ENCODE measurements at regions not wholly inside any gene's neighbourhood (a gene's known extent, or its start where the extent isn't known, plus 50 kb on each side); places are given as distances from the start of the nearest gene placed in this dataset.
"Not testable (repeated sequence)": the region's sequence is repeated elsewhere in the genome, so short reads cannot be mapped to it uniquely, and the experiment has no call there.

GRCh38 chr5:29252390-29252789 is 1941.1 kb upstream of the CDH6 start:
- no peak for DNase-seq (ENCODE audit: low read depth)

- no peak for DNase-seq (ENCODE audit: low read depth)
These were observed 1946.0 kb upstream of the CDH6 start for GRCh38 chr5:29247346-29248028.

GRCh38 chr5:29240379-29240778 is 1953.1 kb upstream of the CDH6 start:
- no peak for DNase-seq (ENCODE audit: low read depth)

GRCh38 chr5:29239606-29240005 is 1953.9 kb upstream of the CDH6 start:
- DNase-seq (ENCODE audit: low read depth), result no peak

GRCh38 chr5:29238115-29238514 is 1955.4 kb upstream of the CDH6 start:
- no peak for DNase-seq (ENCODE audit: low read depth)

- no peak for DNase-seq (ENCODE audit: low read depth)
These were observed 1962.3 kb upstream of the CDH6 start for GRCh38 chr5:29231154-29231553.

- DNase-seq (ENCODE audit: low read depth), result no peak
These were observed 1962.9 kb upstream of the CDH6 start for GRCh38 chr5:29230591-29230990.

- no peak for DNase-seq (ENCODE audit: low read depth)
These were observed 1964.0 kb upstream of the CDH6 start for GRCh38 chr5:29229461-29229860.

GRCh38 chr5:29218138-29218537 is 1975.3 kb upstream of the CDH6 start:
- no peak for DNase-seq (ENCODE audit: low read depth)

GRCh38 chr5:29214839-29215238 is 1978.6 kb upstream of the CDH6 start:
- no peak for DNase-seq (ENCODE audit: low read depth)

- DNase-seq (ENCODE audit: low read depth), result no peak
These were observed 1980.0 kb upstream of the CDH6 start for GRCh38 chr5:29213475-29213874.

- DNase-seq (ENCODE audit: low read depth), result no peak
These were observed 1985.5 kb upstream of the CDH6 start for GRCh38 chr5:29208024-29208423.

- no peak for DNase-seq (ENCODE audit: low read depth)
These were observed 1990.4 kb upstream of the CDH6 start for GRCh38 chr5:29203049-29203448.

- DNase-seq (ENCODE audit: low read depth), result peak; percentile 4
These were observed 1995.6 kb upstream of the CDH6 start for GRCh38 chr5:29197631-29198454.

GRCh38 chr5:29193972-29194371 is 1999.5 kb upstream of the CDH6 start:
- DNase-seq (ENCODE audit: low read depth), result no peak

GRCh38 chr5:29191269-29192048 is 2002.0 kb upstream of the CDH6 start:
- not testable (repeated sequence) for DNase-seq (ENCODE audit: low read depth)

- DNase-seq (ENCODE audit: low read depth), result not testable (repeated sequence)
These were observed 2003.1 kb upstream of the CDH6 start for GRCh38 chr5:29190398-29190797.

GRCh38 chr5:29186380-29186779 is 2007.1 kb upstream of the CDH6 start:
- not testable (repeated sequence) for DNase-seq (ENCODE audit: low read depth)

- DNase-seq (ENCODE audit: low read depth), result no peak
These were observed 2007.9 kb upstream of the CDH6 start for GRCh38 chr5:29185558-29185957.

- DNase-seq (ENCODE audit: low read depth), result no peak
These were observed 2017.7 kb upstream of the CDH6 start for GRCh38 chr5:29175774-29176173.

GRCh38 chr5:29170599-29170998 is 2022.9 kb upstream of the CDH6 start:
- no peak for DNase-seq (ENCODE audit: low read depth)

- DNase-seq (ENCODE audit: low read depth), result no peak
These were observed 2023.6 kb upstream of the CDH6 start for GRCh38 chr5:29169886-29170285.

- no peak for DNase-seq (ENCODE audit: low read depth)
These were observed 2031.2 kb upstream of the CDH6 start for GRCh38 chr5:29162297-29162696.
